GM13976 (cell line): ENCODE measurements at regions not wholly inside any gene's neighbourhood (a gene's known extent, or its start where the extent isn't known, plus 50 kb on each side); places are given as distances from the start of the nearest gene placed in this dataset.

ENCODE experiments used
- DNase-seq: peaks from one replicate; pipeline ENCODE4 v3.0.0; 2012; ENCODE audit warnings: low spot score
- CTCF ChIP-seq: IDR thresholded peaks from 2 replicates; pipeline ENCODE4 v1.5.1; 2012; ENCODE audit warnings: borderline replicate concordance, mild to moderate bottlenecking; ENCODE audit not compliant: insufficient read depth; ENCODE audit errors: extremely low read depth, missing control alignments, control extremely low read depth
- in situ Hi-C: fragments of 300-500 bp; cut with MboI; formaldehyde crosslinking; loops from one replicate; pipeline ENCODE4 v1.12.0; 2022; ENCODE audit warnings: low sequenced_read_pairs, mixed read lengths, inconsistent platforms; ENCODE audit not compliant: unreplicated experiment

GRCh38 chr11:25423436-25424199 lies 908.3 kb upstream of the ANO3 start:
- DNase-seq: no peak
- in situ Hi-C loops: no loop called here
- no peak for TF ChIP-seq CTCF

GRCh38 chr11:25432376-25432775 lies 899.6 kb upstream of the ANO3 start:
- in situ Hi-C loops: no loop called here
- TF ChIP-seq CTCF: no peak
- DNase-seq: no peak

GRCh38 chr11:25435197-25435596 lies 896.7 kb upstream of the ANO3 start:
- DNase-seq: no peak
- no peak for TF ChIP-seq CTCF
- in situ Hi-C loops: no loop called here

GRCh38 chr11:25436326-25436725 lies 895.6 kb upstream of the ANO3 start:
- no peak for DNase-seq
- in situ Hi-C loops: no loop called here
- no peak for TF ChIP-seq CTCF

- DNase-seq: no peak
- in situ Hi-C loops: no loop called here
- TF ChIP-seq CTCF: no peak
These were observed 890.5 kb upstream of the ANO3 start for GRCh38 chr11:25441421-25441820.

GRCh38 chr11:25449091-25449490 lies 882.8 kb upstream of the ANO3 start:
- in situ Hi-C loops: no loop called here
- DNase-seq: no peak

More at GRCh38 chr11:25449091-25449490, 882.8 kb upstream of the ANO3 start:
- no peak for TF ChIP-seq CTCF
